Central memory CD4-positive, alpha-beta T cell (primary cell): ENCODE measurements at regions not wholly inside any gene's neighbourhood (a gene's known extent, or its start where the extent isn't known, plus 50 kb on each side); places are given as distances from the start of the nearest gene placed in this dataset.

Experiments
- DNase-seq: peaks from one replicate; pipeline ENCODE4 v3.0.0; 2022

GRCh38 chr11:92484570-92484969, 260.0 kb downstream of the FAT3 start:
- no peak for DNase-seq

- DNase-seq = no peak
These were observed 265.3 kb downstream of the FAT3 start for GRCh38 chr11:92489826-92490399.

- DNase-seq = no peak
These were observed 267.8 kb downstream of the FAT3 start for GRCh38 chr11:92492372-92492771.

GRCh38 chr11:92495107-92495793, 270.6 kb downstream of the FAT3 start:
- DNase-seq = no peak

GRCh38 chr11:92500453-92500852, 275.8 kb downstream of the FAT3 start:
- DNase-seq = no peak

GRCh38 chr11:92501066-92501739, 276.6 kb downstream of the FAT3 start:
- DNase-seq = no peak

- no peak for DNase-seq
These were observed 279.4 kb downstream of the FAT3 start for GRCh38 chr11:92504004-92504403.

GRCh38 chr11:92504534-92504933, 279.9 kb downstream of the FAT3 start:
- DNase-seq = no peak

- no peak for DNase-seq
These were observed 281.1 kb downstream of the FAT3 start for GRCh38 chr11:92505689-92506088.

- DNase-seq = no peak
These were observed 282.3 kb downstream of the FAT3 start for GRCh38 chr11:92506809-92507336.

- no peak for DNase-seq
These were observed 286.0 kb downstream of the FAT3 start for GRCh38 chr11:92510591-92510990.

GRCh38 chr11:92511522-92512203, 287.0 kb downstream of the FAT3 start:
- DNase-seq = no peak

GRCh38 chr11:92512204-92512569, 287.6 kb downstream of the FAT3 start:
- no peak for DNase-seq

GRCh38 chr11:92523611-92524010, 299.0 kb downstream of the FAT3 start:
- no peak for DNase-seq

- DNase-seq = no peak
These were observed 299.9 kb downstream of the FAT3 start for GRCh38 chr11:92524542-92524941.

- DNase-seq = no peak
These were observed 302.8 kb downstream of the FAT3 start for GRCh38 chr11:92527467-92527866.

GRCh38 chr11:92528001-92528400, 303.4 kb downstream of the FAT3 start:
- no peak for DNase-seq

- DNase-seq = no peak
These were observed 306.6 kb downstream of the FAT3 start for GRCh38 chr11:92531065-92531739.

GRCh38 chr11:92533657-92534335, 309.2 kb downstream of the FAT3 start:
- DNase-seq = no peak

GRCh38 chr11:92536883-92537282, 312.3 kb downstream of the FAT3 start:
- DNase-seq = no peak

GRCh38 chr11:92540096-92540495, 315.5 kb downstream of the FAT3 start:
- DNase-seq = no peak

- no peak for DNase-seq
These were observed 321.4 kb downstream of the FAT3 start for GRCh38 chr11:92545906-92546471.
